Activated CD4-positive, alpha-beta T cell treated with anti-CD3 and anti-CD28 coated beads for 36 hours (primary cell): ENCODE measurements at regions not wholly inside any gene's neighbourhood (a gene's known extent, or its start where the extent isn't known, plus 50 kb on each side); places are given as distances from the start of the nearest gene placed in this dataset.
"Not testable (repeated sequence)": the region's sequence is repeated elsewhere in the genome, so short reads cannot be mapped to it uniquely, and the experiment has no call there.

Experiments
- ATAC-seq: fragments of 200-7000 bp; cut with Tn5 transposase; one replicate; pipeline ENCODE4 v1.10.0; 2021; ENCODE audit warnings: mild to moderate bottlenecking, moderate library complexity
- CTCF ChIA-PET: fragments of 350-600 bp; sonication (Branson Sonifier 250); formaldehyde crosslinking; loops from one replicate; lab custom pipeline; 2021; ENCODE audit warnings: antibody characterized with exemption; lab: Charles Lee
- POLR2A ChIA-PET: fragments of 350-600 bp; sonication (Branson Sonifier 250); formaldehyde crosslinking; loops from one replicate; lab custom pipeline; 2021; ENCODE audit warnings: antibody characterized with exemption, inconsistent platforms; lab: Charles Lee
- DNase-seq: peaks from one replicate; pipeline ENCODE4 v3.0.0-alpha.2; 2020
- H3K27ac Mint-ChIP-seq: one replicate; pipeline ENCODE4 v1.8.0; 2021; ENCODE audit warnings: mixed read lengths
- H3K27me3 Mint-ChIP-seq: one replicate; pipeline ENCODE4 v1.8.0; 2021; ENCODE audit warnings: mixed read lengths
- H3K36me3 Mint-ChIP-seq: one replicate; pipeline ENCODE4 v1.8.0; 2021; ENCODE audit warnings: low read depth, mixed read lengths
- H3K4me1 Mint-ChIP-seq: one replicate; pipeline ENCODE4 v1.8.0; 2021; ENCODE audit warnings: mixed read lengths
- H3K4me3 Mint-ChIP-seq: one replicate; pipeline ENCODE4 v1.8.0; 2021; ENCODE audit warnings: mild to moderate bottlenecking, moderate library complexity, mixed read lengths
- H3K9me3 Mint-ChIP-seq: one replicate; pipeline ENCODE4 v1.8.0; 2021; ENCODE audit warnings: low read depth, mixed read lengths
- intact Hi-C, 2 experiments: fragments of 100-400 bp; cut with DNase I in 1 of 2; cut with micrococcal nuclease in 1 of 2; formaldehyde crosslinking; loops; one replicate each; pipeline versions ENCODE4 v1.14.2 to v1.15.1; 2022 to 2024; cut with DNase I, micrococcal nuclease

DNA sequence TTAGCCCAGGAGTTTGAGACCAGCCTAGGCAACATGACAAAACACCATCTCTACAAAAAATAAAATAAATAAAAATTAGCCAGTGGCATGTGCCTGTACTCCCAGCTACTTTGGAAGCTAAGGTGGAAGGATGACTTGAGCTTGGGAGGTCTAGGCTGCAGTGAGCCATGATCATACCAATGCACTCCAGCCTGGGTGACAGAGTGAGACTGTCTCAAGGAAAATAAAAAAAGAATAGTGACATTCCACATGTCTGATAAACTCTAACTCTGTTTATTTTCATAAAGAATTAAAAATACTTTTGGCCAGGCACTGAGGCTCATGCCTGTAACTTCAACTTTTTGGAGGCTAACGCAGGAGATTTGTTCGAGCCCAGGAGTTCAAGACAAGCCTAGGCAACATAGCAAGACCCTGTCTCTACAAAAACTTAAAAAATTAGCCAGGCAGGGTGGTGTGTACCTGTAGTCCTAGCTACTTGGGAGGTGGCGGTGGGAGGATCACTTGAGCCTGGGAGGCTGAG, 115.1 kb downstream of the GJA1 start:
- no peaks in the 10 kb centered on the region for H3K4me1 Mint-ChIP-seq
- no peaks in the 10 kb centered on the region for H3K27me3 Mint-ChIP-seq
- H3K4me3 Mint-ChIP-seq = no peak overlapping the region
- no peak for ATAC-seq
- ChIA-PET CTCF (no interaction called here), POLR2A (no interaction called here)
- no peaks in the 10 kb centered on the region for H3K9me3 Mint-ChIP-seq
- DNase-seq = no peak
- intact Hi-C loops = no loop called here
- H3K27ac Mint-ChIP-seq = no peak overlapping the region
- no peaks in the 10 kb centered on the region for H3K36me3 Mint-ChIP-seq

DNA sequence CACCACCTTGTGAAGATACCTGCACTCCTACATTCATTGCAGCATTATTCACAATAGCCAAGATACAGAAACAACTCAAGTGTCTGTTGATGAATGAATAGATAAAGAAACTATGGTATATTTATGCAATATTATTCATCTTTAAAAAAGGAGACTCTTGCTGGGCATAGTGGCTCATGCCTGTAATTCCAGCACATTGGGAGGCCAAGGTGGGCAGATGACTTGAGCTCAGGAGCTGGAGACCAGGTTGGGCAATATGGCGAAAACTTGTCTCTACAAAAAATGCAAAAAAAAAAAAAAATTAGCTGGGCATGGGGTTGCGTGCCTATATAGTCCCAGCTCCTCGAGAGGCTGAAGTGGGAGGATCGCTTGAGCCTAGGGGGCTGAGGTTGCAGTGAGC, 119.8 kb downstream of the GJA1 start:
- POLR2A ChIA-PET = interaction anchor here (0.8 kb wide), 1 partner anchor 23 kb away, joined by 13 read pairs; no protein-coding TSS in a partner anchor
- DNase-seq (no peak), ATAC-seq (no peak)
- Mint-ChIP-seq H3K9me3 (peaks cover 3% of the 10 kb centered on the region), H3K27ac (no peak overlapping the region), H3K36me3 (no peaks in the 10 kb centered on the region), H3K4me3 (no peak overlapping the region), H3K4me1 (no peaks in the 10 kb centered on the region), H3K27me3 (no peaks in the 10 kb centered on the region)
- CTCF ChIA-PET = no interaction called here
- intact Hi-C loops = no loop called here

DNA sequence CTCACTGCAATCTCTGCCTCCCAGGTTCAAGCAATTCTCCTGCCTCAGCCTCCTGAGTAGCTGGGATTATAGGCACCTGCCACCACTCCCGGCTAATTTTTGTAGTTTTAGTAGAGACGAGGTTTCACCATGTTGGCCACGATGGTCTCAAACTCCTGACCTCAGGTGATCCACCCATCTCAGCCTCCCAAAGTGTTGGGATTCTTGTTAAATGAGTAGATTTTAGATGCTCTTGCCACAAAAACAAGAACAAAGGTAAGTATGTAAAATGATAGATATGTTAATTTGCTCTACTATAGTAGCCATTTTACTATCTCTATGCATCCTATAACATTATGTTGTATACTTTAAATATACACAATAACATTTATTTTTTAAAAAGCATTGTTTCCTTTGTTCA, 120.7 kb downstream of the GJA1 start:
- H3K27me3 Mint-ChIP-seq, ATAC-seq, H3K27ac Mint-ChIP-seq, DNase-seq, POLR2A ChIA-PET, intact Hi-C loops, CTCF ChIA-PET, H3K36me3 Mint-ChIP-seq, H3K9me3 Mint-ChIP-seq, H3K4me3 Mint-ChIP-seq, H3K4me1 Mint-ChIP-seq: not testable (repeated sequence)

GRCh38 chr6:121557146-121557940, 121.9 kb downstream of the GJA1 start:
- ATAC-seq = no peak
- Mint-ChIP-seq H3K27me3 (no peaks in the 10 kb centered on the region), H3K9me3 (peaks cover 3% of the 10 kb centered on the region), H3K4me1 (no peaks in the 10 kb centered on the region), H3K27ac (no peak overlapping the region), H3K36me3 (no peaks in the 10 kb centered on the region), H3K4me3 (no peak overlapping the region)
- CTCF ChIA-PET = no interaction called here
- POLR2A ChIA-PET = no interaction called here
- DNase-seq = no peak
- intact Hi-C loops = no loop called here

DNA sequence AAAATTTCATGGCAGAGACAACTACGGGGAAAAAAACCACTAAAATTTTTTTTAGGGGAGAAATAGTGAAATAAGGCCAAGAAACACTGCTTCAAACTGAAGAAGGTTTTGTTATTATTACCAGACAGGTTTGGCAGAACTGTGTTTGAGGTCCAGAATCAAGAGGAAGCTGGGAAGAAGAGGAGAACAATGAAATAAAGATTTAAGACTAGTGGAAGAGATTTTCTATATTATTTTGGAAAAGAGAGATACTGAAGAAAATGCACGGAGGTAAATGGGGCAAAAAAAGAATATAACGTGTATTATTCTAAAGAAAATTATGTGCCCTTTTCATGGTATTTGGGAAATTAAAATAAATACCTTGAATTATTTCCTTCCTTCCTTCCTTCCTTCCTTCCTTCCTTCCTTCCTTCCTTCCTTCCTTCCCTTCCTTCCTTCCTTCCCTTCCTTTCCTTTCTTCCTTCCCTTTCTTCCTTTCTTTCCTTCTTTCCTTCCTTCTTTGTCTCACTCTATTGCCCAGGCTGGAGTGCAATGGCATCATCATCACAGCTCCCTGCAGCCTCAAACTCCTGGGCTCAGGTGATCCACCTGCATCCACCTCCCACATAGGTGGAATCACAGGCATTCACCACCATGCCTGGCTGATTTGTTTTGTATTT, 124.3 kb downstream of the GJA1 start:
- Mint-ChIP-seq H3K36me3 (peaks cover 4% of the 10 kb centered on the region), H3K27me3 (no peaks in the 10 kb centered on the region), H3K9me3 (peaks cover 11% of the 10 kb centered on the region), H3K4me3 (no peak overlapping the region), H3K27ac (no peak overlapping the region), H3K4me1 (no peaks in the 10 kb centered on the region)
- ATAC-seq = no peak
- intact Hi-C loops = no loop called here
- CTCF ChIA-PET = no interaction called here
- DNase-seq = no peak
- POLR2A ChIA-PET = no interaction called here

DNA sequence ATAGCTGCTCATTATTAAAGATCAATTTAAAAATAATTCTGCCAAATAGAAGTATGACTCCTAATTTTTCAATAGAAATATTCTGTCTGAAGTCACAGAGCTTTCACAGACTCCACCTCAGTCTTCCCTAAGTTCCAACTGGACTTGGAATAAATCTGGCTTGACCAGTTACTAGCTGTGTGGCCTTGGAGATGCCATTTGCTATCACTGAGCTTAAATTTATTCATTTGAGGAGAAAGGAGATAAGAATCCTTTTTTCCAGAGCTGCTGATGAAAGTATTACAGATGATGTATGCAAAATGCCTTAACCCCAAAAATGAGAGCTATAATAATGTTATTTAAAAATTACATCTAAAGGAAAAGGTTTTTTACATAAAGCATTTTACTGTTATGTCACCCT, 125.0 kb downstream of the GJA1 start:
- ChIA-PET POLR2A (no interaction called here), CTCF (interaction anchor here (0.6 kb wide), 1 partner anchor 143 kb away, joined by 3 read pairs; no protein-coding TSS in a partner anchor)
- H3K27me3 Mint-ChIP-seq = no peaks in the 10 kb centered on the region
- no peak overlapping the region for H3K27ac Mint-ChIP-seq
- DNase-seq = no peak
- no peak overlapping the region for H3K4me3 Mint-ChIP-seq
- no peak for ATAC-seq
- intact Hi-C loops = no loop called here
- no peaks in the 10 kb centered on the region for H3K4me1 Mint-ChIP-seq
- H3K9me3 Mint-ChIP-seq = peaks cover 14% of the 10 kb centered on the region
- H3K36me3 Mint-ChIP-seq = peaks cover 5% of the 10 kb centered on the region

DNA sequence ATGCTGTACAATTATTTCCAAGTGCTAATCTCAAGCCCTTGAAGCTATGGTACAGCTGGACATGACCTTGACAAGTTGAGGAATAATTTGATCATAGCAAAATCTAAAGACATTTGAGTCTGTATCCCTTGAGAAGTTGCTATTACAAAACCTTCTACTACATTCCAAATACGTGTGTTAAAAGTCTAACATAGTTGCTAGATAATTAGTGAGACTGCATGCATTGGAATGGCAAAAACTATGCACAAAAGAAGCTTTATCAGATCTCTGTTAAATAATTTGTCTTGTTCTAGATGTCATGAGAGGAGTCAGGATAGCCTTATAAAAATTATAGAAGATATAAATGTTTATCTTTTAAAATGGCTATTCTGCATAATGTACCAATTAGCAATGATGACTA, 127.8 kb downstream of the GJA1 start:
- Mint-ChIP-seq H3K36me3 (peaks cover 5% of the 10 kb centered on the region), H3K9me3 (peaks cover 14% of the 10 kb centered on the region), H3K4me1 (no peaks in the 10 kb centered on the region), H3K27me3 (no peaks in the 10 kb centered on the region), H3K4me3 (no peak overlapping the region), H3K27ac (no peak overlapping the region)
- ATAC-seq (no peak), DNase-seq (no peak)
- ChIA-PET CTCF (no interaction called here), POLR2A (no interaction called here)
- intact Hi-C loops = no loop called here

GRCh38 chr6:121564529-121564928, 129.1 kb downstream of the GJA1 start:
- H3K9me3 Mint-ChIP-seq = peaks cover 14% of the 10 kb centered on the region
- intact Hi-C loops, H3K4me3 Mint-ChIP-seq, H3K27me3 Mint-ChIP-seq, ATAC-seq, POLR2A ChIA-PET, H3K36me3 Mint-ChIP-seq, H3K4me1 Mint-ChIP-seq, CTCF ChIA-PET, H3K27ac Mint-ChIP-seq, DNase-seq: not testable (repeated sequence)

GRCh38 chr6:121571455-121571854, 136.0 kb downstream of the GJA1 start:
- no peaks in the 10 kb centered on the region for H3K36me3 Mint-ChIP-seq
- intact Hi-C loops = no loop called here
- no peak for DNase-seq
- ChIA-PET CTCF (no interaction called here), POLR2A (no interaction called here)
- H3K9me3 Mint-ChIP-seq = peaks cover 9% of the 10 kb centered on the region
- no peak overlapping the region for H3K27ac Mint-ChIP-seq
- ATAC-seq = no peak
- H3K27me3 Mint-ChIP-seq = no peaks in the 10 kb centered on the region
- H3K4me1 Mint-ChIP-seq = peaks cover 10% of the 10 kb centered on the region
- H3K4me3 Mint-ChIP-seq = no peak overlapping the region

DNA sequence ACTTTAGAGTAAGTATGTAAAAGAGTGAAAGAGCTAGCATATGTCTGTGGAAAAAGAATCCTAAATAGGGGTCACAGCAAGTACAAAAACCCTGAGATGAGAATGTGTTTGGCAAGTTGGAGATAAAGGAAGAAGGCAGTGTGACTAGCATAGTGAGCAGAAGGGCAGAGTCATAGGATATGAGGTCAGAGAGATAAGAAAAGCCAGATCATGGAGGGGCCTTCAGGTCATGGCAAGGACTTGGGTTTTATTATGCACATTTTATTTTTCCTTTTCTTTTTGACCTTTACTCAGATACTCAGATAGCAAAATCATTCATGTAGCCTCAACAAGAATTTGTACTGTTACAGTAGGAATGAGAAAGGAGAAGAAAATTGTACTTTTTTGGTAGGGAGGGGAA, 138.0 kb downstream of the GJA1 start:
- Mint-ChIP-seq H3K4me1 (peaks cover 10% of the 10 kb centered on the region), H3K4me3 (no peak overlapping the region), H3K36me3 (no peaks in the 10 kb centered on the region), H3K27ac (no peak overlapping the region), H3K27me3 (no peaks in the 10 kb centered on the region), H3K9me3 (peaks cover 9% of the 10 kb centered on the region)
- no peak for ATAC-seq
- no peak for DNase-seq
- POLR2A ChIA-PET = no interaction called here
- intact Hi-C loops = no loop called here
- CTCF ChIA-PET = no interaction called here

- Mint-ChIP-seq H3K4me1 (peaks cover 9% of the 10 kb centered on the region), H3K4me3 (no peak overlapping the region), H3K36me3 (no peaks in the 10 kb centered on the region), H3K27ac (no peak overlapping the region), H3K9me3 (no peaks in the 10 kb centered on the region), H3K27me3 (no peaks in the 10 kb centered on the region)
- CTCF ChIA-PET = no interaction called here
- ATAC-seq = no peak
- no peak for DNase-seq
- POLR2A ChIA-PET = no interaction called here
- intact Hi-C loops = no loop called here
Measured at GRCh38 chr6:121578216-121578615, 142.8 kb downstream of the GJA1 start.

DNA sequence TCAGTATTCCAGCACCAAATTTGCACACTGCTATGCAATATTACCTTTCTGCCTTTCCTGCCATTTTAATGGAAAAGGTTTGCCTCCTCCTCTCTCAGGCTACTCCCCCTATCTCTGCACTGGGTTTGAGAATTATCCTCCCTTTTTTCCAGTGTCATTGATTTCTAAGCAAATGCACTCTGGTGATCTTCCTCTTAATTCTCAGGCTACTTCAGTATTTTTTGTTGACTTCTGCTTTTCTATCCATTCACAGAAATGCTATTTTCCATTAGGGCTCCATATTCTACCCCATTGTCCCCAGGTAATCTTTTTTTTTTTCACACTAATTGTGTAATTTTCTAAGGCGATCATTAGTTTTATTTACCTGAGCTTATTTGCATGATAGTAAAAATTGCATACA, 144.0 kb downstream of the GJA1 start:
- Mint-ChIP-seq H3K27me3 (no peaks in the 10 kb centered on the region), H3K4me3 (no peak overlapping the region), H3K27ac (no peak overlapping the region), H3K36me3 (no peaks in the 10 kb centered on the region), H3K4me1 (no peaks in the 10 kb centered on the region), H3K9me3 (no peaks in the 10 kb centered on the region)
- no peak for ATAC-seq
- POLR2A ChIA-PET = no interaction called here
- DNase-seq = no peak
- intact Hi-C loops = no loop called here
- CTCF ChIA-PET = interaction anchor here (0.6 kb wide), 1 partner anchor 55 kb away, joined by 3 read pairs; no protein-coding TSS in a partner anchor
